NCI-H1417 treated with DMSO at 0.1 percent for 48 hours (cell line): ENCODE measurements at regions not wholly inside any gene's neighbourhood (a gene's known extent, or its start where the extent isn't known, plus 50 kb on each side); places are given as distances from the start of the nearest gene placed in this dataset.
"Not testable (repeated sequence)": the region's sequence is repeated elsewhere in the genome, so short reads cannot be mapped to it uniquely, and the experiment has no call there.

Experiments used
- DNase-seq: peaks from one replicate; lab custom pipeline; 2025; lab: John Stamatoyannopoulos, UW

DNA sequence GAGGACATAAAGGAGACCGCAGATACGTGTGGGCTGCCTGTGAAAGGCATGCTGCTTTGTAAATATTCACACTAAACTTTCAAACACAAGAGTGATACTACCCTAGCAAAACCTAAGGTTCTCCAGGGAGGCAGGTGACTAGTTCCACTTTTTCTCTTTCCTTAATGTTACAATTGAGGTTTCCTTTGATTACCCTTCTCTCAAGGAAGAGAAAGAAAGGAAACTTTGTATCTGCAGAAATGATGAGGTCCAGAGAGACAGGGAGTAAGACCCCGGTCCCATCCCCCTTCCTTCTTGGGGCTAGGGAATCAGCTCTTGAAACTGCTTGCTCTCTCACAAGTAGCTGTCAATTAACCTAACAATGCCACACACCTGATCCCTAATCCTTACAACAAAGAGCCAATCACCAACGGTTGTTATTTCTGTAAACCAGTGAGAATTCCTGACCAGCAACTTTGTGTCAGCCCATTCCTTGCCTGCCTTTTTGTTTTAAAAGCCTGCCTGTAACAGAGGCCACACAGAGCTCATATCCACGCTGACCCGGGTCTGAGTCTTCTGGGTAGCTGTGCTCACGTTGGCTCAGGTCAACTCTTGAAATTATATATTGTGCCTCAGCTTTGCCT is 754.8 kb upstream of the FRG1 start:
- no peak for DNase-seq

DNA sequence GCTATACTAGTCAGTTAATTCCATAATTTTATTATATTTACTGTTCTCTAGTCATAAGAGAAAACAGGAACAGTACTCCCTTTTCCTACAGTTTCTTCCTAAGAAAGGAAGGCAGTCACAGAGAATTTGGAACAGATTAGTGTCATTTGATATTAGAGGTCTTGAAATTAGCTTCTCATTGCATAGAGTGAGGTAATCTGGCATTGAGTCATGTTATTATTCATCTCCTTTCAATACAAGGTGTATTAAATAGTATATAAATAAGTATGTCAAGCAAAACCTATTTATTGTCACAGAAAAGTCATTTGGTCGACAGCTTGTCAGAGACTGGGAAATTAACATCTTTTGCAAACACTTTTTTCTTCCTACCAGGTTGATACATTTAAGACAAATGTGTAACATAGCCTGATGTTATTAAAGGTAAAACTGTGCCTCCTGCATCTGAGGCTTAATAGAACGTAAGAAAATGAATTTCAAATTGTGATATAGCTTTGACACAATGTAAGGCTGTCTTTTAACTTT is 753.1 kb upstream of the FRG1 start:
- no peak for DNase-seq

DNA sequence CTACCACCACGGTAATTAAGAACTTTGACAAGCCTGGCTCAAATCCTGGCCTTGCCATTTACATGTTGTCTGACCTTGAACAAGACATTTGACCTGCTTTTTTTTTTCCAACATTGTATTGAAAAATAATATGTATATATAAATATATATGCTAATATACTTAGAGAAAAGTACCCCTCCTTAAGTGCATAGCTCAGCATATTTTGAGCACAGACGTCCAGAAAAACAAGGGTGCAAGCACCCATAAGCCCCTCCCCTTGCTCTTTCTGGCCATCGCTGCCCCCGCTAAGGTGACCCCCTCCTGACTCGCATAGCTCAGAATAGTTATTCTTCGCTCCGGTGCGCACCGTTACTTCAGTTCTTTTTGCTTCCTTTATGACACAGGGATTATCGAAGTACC is 742.0 kb upstream of the FRG1 start:
- DNase-seq = no peak

DNA sequence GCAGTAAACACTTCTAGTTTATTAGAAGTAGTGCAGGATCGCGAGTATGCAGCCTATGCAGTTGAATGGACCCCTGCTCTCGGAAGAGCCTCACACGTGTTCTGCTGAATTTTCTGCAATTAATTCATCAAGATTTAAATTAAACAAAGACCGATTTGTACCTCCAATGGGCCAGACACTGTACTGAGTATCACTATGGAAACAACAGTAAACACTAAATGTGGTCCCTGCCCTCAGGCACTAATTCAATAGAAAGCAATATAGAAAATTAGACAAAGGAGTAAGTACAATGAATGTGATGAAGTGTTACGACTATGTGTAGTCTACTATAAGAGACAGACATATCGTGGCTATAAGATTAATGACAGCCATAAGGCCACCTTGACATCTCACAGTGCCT is 740.3 kb upstream of the FRG1 start:
- no peak for DNase-seq

DNA sequence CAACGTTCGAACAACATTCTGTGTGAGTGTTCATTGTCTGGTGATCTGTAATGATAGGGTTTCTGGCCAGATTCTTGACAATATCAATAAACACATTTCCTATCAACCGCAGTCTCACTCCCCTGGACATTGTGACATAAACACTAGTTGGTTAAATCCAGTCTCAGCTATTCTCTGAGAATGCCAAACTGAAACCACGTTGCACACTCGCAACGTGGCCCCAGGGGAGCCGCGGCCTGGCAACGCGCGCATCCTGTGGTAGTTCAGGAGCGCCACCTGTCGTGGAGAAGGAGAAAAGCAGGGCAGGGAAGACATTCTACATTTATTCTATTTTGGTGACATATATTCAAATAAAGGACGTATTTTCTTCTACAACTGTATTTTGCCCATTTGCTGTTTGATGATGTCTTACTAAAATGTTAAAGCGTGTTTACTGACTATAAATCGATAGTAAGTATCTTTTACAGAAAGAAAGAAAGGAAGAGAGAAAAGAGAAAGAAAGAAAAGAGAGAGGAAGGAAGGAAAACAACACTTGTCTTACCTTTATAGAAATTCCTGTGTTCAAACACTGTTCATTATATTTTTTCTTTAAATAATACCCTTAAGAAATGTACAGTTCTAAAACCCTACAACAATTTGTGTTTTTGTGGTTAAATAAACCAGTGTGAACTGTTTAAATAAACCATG is 738.3 kb upstream of the FRG1 start:
- peak; percentile 7 for DNase-seq

DNA sequence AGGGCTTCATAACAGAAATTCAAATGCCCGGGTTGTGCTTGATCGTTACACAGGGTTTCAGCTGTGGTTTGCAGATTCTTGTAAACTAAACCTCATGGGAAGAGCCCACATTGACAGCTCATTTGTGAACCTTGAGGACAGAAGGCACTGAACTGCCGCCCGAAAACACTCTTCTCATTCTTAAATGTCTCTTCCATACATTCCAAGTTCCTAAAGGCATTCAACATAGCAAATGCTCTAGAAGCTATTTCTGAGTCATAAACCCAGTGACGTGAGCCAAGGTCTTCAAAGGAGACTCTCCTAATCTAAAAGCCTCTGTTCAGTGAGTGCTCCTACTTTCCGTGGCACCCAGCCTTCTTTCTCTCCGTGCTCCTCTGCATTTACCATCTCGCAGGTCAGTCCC is 737.8 kb upstream of the FRG1 start:
- DNase-seq = no peak

DNA sequence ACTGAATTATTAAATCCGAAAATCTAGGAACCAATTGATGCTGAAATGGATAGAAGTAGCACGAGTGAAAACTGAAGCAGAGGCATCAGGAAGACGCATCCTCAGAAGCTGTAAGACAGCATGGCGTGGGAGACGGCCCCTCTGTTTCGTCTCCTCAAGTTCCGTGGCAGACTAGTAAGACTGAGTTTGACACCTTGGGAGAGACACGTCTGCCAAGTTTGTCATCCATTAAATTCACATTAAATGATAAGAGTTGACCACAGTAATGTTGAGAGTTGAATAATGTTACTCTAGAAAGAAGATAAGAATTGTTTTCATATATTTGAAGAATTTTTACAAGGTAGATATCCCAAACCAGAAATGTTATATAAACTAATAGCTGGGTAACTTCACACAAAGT is 736.1 kb upstream of the FRG1 start:
- no peak for DNase-seq

DNA sequence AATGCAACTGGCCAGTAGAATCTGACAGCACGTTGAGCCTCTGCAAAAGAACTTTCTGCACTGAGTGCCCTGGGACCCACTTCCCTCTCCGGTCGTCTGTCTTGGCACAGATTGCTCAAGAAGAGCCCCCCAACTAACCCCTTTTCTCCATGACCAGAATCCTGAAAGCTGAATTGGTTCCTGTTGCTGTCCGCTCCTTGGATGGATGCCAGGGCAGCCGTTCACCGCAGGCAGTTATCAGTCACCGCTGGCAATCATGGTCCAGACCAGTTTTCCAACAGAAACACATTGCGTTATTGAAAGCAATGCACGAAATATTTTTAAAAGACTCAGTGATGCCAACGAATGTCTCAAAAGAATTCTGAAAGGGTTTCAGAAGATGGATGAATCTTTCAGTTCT is 733.7 kb upstream of the FRG1 start:
- DNase-seq = no peak

DNA sequence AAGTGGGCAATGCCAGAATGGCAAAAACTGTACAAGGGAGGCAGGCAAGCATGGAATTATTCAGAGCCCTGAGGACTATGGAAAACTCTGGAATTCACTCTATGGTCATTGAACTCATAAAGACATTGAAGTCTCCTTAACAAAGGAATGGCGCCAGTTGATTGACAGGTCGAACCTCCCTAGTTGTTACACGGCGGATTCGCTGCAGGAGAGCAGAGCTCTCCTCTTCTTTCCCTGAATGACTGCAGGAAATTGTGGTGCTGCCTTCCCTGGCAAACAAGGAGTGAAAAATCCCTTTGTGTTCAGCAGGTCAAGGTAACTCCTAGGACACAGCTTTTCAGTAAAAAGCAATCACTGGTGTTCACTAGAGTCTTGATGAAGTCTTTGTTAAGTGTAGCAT is 732.8 kb upstream of the FRG1 start:
- DNase-seq = no peak

DNA sequence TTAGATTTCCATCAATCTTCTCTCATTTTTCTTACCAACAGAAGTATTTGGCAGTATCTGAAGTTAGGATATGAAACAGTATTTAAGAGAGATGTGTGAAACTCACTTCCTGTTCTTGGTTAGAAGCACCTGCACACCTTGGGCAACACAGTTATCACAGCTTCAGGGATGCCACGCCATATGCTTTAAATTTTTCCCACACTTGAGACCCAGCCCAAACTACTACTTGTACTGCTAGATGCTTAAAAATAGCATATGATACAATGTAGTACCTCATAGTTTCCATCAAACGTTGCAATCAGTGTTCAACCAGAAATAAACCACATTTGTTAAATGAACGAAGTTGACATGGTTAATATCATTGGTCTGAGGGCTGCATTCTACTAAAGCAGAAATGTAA is 725.1 kb upstream of the FRG1 start:
- no peak for DNase-seq

DNA sequence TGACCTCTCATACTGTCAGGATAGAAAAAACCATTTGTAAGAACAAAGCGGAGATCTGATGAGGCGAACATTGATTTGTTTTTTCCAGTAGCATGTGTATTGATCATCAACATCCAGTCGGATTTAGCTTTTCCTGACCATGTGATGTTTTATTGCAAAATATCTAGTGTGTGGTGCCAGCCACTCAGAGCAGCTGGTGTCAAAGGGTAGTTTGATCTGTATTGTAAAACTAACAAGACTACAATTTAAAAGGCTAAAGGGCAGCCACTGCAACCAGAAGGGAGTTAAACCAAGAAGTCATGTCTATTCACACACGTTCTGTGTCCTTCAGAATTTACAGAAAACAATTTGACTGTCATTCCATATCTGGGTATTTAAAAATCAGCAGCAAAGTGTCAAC is 719.0 kb upstream of the FRG1 start:
- DNase-seq = no peak

DNA sequence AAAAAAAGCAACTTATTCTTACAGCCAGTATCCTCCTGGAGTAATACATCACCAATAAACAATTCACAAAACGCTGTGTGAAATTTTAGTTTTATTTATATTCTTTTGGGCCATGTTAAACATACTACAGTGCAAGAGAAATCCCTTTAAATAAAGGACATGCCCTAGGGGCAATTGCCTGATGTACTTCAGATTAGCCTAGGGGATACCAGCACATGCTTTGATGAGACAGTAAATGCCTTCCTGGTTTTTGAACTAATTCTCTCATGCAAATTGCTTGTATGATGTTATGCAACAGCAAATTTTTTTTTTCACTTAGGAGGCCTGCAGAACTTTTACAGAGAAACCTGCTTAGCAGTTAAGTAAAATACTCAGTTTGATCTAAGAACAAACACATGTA is 711.9 kb upstream of the FRG1 start:
- DNase-seq = no peak

DNA sequence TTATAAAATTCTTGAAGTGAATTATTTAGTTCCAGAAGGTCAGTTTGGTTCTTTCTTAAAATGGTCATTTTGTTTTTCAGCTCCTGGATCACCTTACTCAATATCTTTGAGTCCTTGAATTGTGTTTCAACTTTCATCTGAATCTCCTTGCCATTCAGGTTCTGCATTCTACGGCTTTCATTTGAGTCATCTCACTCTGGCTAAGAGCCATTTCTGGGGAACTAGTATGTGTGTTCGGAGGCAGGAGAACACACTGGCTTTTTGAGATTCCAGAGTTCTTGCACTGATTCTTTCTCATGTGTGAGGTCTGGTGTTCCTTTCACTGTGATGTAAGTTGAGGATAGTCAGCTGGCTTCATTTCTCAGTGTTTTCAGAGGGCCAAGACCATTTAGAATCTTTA is 708.4 kb upstream of the FRG1 start:
- no peak for DNase-seq

DNA sequence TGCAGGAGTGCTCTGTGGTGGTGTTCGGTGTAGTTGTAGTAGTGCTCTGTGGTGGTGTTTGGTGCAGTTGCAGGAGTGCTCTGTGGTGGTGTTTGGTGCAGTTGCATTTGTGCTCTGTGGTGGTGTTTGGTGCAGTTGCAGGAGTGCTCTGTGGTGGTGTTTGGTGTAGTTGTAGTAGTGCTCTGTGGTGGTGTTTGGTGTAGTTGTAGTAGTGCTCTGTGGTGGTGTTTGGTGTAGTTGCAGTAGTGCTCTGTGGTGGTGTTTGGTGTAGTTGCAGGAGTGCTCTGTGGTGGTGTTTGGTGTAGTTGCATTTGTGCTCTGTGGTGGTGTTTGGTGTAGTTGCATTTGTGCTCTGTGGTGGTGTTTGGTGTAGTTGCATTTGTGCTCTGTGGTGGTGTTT is 706.9 kb upstream of the FRG1 start:
- DNase-seq = not testable (repeated sequence)

DNA sequence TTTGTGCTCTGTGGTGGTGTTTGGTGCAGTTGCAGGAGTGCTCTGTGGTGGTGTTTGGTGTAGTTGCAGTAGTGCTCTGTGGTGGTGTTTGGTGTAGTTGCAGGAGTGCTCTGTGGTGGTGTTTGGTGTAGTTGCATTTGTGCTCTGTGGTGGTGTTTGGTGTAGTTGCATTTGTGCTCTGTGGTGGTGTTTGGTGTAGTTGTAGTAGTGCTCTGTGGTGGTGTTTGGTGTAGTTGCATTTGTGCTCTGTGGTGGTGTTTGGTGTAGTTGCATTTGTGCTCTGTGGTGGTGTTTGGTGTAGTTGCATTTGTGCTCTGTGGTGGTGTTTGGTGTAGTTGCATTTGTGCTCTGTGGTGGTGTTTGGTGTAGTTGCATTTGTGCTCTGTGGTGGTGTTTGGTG is 705.7 kb upstream of the FRG1 start:
- not testable (repeated sequence) for DNase-seq

DNA sequence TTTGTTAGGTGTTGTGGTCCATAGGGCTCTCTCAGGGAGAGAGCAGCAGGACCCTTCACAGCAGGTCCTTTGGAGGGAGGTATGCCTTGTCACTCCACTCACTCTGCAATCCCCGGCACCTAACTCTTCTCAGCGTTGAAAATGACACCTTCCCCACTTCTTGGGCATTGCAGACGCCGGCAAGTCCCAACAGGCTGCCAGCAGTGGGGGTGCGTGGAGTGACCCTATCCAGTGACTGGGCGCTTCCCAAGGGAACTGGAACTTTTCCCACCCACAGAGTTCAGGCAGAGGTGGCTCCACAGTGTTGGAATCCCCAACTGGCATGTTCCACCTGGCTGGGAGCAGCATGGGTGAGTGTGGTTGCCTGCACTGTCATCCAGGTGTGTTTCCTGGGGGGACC is 705.1 kb upstream of the FRG1 start:
- DNase-seq = no peak

DNA sequence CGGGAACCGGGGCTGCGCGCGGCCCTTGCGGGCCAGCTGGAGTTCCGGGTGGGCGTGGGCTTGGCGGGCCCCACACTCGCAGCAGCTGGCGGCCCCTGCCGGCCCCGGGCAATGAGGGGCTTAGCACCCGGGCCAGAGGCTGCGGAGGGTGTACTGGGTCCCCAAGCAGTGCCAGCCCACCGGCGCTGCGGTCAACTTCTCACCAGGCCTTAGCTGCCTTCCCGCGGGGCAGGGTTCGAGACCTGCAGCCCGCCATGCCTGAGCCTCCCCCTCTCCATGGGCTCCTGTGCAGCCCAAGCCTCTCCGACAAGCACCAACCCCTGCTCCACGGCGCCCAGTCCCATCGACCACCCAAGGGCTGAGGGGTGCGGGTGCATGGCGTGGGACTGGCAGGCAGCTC is 704.4 kb upstream of the FRG1 start:
- not testable (repeated sequence) for DNase-seq

DNA sequence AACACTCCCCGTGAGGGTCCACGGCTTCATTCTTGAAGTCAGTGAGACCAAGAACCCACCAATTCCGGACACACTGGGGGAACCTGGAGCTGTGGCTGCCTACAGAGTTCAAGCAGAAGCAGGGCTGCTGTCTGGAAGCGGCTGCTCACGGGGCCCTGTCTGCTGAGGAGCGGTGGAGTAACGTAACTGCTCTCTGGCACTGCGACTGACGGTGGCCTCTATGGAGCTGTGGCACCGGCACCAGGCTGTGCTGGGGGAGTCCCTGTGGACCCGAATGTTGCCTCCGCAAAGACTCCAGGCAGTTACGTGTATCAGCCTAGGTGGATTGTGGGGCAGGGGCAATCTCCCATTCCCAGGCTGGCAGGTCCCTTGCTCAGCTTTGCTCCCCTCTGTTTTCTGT is 703.3 kb upstream of the FRG1 start:
- no peak for DNase-seq

DNA sequence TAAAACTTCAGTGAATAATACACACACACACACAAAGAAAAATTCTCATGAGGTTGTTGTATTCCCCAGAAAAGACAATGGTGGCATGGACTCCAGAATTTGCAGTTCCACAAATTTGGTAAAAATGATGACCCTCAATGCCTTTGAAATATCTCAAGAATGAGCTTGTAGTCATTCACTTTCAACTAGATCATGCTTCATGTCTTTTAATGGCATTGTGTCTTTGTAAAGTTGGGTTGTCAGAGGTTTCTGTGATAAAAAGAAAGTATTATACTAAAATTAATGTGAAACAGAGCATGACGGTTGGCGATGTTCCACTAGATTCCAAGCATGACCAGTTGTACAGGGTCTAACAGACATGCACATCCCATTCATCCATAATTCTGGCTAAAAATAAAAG is 685.0 kb upstream of the FRG1 start:
- DNase-seq = no peak

DNA sequence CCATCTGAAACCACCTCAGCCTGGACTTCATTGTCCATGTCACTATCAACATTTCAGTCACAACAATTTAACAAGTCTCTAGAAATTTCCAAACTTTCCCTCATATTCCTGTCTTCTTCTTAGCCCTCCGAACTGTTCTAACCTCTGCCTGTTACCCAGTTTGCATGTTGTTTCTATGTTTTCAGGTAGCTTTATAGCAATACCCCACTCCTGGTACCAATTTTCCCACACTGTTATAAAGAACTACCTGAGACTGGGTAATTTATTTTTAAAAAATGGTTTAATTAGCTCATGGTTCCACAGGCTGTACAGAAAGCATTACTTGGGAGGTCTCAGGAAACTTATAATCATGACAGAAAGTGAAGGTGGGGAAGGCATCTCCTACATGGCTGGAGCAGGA is 679.2 kb upstream of the FRG1 start:
- DNase-seq = no peak

DNA sequence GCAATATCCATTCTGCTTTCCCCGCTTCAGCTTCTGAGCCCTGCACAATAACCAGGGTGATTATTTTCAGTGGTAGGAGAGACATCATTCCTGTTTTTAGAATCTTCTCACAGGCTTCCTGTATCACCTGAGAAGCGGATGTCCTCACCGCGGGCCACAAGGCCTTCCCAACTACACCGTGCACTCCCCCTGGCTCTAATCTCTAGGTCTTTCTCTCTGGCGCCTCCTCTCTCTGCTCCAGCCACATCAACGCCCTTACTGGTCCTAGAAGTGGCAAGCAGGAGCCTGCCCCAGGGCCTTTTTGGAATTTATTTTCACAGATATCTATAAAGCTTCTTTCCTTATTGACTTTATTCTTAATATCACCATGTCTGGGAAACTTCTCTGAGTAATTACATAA is 675.2 kb upstream of the FRG1 start:
- no peak for DNase-seq

DNA sequence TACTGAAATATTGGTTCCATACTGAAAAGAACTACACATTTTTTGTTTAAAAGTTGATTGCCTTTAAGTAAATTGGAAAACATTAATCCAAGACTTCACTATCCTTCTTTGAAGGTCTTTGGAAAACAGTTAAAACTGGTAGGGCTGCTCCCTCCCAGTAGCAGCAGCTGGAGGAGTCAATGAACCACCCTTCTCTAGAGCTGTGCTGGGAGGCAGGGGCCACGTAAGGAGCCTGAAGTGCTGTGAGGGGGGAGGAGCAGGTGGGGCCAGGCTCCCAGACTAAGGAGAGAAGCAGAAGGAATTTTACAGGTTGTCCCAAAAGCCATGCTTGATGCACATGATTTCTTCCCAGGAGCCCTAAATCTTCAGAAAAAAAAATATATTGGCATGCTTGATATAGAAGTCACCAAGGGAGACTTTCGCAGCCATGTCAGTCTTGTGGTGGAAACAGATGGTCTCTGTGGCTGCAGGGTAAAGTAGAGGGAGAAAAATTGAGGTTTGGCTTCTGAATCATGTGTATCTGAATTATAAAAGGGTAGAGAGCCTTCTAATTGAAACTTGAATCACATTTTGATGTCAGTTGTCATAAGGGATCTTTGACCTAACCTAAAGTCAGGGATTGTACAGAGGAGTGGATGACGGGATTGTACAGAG is 673.2 kb upstream of the FRG1 start:
- no peak for DNase-seq

DNA sequence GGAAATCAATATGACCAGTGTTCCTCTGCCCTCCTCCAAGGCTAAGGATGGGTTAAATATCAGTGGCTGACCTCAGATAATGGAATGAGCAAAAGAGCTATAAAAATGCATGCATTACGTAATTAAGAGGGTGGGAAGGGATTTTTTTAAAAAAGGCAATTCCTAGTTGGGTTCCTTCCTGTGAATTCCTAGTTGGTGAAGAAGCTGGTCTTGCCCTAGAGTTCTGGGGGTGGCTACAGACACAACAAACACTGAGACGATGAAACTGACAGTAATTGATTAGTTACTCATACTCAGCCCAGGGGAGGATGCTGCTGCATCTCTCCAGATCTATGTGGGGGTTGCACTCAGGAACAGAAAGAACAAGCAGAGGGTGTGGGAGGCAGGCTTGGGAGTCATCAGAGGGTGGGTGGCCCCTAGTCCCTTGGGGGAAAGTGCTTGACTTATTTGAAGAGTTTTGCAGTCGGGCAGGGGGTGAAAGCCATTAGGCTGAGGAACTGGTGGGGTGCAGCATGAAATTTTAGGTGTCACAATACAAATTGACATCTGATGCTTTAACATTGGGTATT is 662.0 kb upstream of the FRG1 start:
- DNase-seq = no peak
